SK-N-DZ (cell line): ENCODE measurements at regions not wholly inside any gene's neighbourhood (a gene's known extent, or its start where the extent isn't known, plus 50 kb on each side); places are given as distances from the start of the nearest gene placed in this dataset.

Experiments used
- DNase-seq: peaks from one replicate; pipeline ENCODE4 v3.0.0-alpha.2; 2015; ENCODE audit warnings: low spot score

GRCh38 chr5:62017092-62017491 lies 288.9 kb upstream of the KIF2A start:
- DNase-seq = no peak

DNA sequence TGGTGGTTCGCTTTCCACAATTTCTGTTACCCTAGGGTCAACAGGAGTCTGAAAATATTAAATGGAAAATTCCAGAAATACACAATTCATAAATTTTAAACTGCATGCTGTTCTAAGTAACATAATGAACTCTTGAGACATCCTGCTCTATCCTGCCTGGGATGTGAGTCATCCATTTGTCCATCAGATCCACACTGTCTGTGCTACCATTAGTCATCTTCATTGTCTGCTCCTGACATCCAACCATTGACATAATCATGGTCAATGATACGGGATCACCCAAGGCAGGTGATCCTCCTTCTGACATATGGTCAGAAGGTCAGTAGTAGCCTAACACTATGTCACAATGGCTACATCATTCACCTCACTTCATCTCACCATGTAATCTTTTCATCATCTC lies 276.7 kb upstream of the KIF2A start:
- no peak for DNase-seq

DNA sequence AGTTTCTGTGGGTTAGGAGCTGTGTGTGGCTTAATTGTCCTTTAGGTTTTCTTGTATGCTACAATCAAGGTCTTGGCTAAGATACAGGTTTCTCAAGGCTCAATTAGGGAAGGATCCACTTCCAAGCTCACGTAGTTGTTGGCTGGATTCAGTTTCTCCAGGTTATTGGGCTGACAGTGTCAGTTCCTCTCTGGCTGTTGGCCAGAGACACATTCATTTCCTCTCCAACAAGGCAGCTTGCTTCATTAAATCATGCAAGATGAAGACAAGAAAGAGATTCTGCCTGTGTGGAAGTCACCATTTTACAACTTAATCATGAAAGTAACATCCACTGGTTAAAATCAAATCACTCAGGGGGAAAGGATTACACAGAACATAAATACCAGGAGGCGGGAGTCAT lies 275.7 kb upstream of the KIF2A start:
- no peak for DNase-seq

DNA sequence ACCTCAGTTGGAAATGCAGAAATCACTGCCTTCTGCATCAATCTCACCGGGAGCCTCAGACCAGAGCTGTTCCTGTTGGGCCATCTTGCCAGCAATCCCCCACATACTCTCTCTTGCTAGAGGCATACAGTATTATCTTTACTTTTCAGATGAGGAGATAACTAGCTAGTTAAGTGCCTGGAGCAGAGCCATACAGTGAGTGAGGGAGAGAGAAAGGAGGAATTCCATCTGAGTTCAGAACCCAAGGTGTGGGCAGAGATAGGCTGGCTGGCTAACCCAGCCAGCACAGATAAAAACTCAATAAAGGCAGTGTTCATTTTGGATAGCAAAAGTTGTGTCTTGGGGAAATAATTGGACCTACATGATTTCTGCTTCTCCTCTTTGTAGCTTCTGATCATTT lies 268.0 kb upstream of the KIF2A start:
- peak; percentile 13 for DNase-seq

DNA sequence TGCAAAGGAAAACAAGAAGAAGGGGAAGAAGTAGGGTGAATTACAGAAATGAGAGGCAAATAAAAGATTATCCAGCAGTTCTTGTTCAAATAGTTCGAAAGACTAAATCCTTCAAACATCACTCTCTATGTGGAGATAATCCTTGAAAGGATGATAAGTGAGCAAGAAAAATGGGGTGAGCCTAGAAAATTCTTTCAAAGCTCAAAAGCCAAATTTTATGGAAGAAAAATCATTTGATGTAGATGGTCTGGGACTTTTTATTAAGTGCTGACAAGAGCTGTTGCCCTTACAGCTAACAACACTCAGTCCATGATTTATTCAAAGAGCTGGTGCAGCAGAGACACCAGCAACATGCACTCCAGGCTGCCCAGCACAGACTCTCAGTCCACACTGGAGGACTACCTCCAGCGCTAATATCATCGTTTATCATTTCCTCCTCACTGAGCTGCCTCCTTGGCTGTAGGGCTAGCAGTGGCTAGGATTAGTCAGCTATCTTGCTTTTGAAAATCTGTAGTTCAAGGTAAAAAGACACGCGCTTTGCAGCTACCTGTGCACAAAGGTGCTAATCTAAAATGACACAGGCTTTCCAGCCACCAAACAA lies 264.8 kb upstream of the KIF2A start:
- no peak for DNase-seq

DNA sequence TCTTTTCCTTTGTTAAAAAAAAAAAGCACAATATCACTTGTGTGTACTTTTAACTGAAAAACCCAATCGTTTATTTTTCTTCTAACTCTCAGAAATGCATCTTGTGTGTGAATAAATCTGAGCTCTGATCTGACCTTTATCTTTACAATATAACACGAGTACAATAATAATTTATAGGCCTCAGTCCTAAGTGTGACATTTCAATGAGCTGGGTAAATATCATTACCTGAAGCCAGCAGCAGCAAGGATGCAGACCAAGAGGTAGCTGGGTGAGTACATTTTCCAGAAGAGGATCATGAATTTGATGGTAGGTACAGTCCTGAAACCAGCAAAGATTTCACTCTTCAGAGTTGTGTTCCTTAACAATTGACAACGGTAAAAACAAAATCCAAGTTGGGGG lies 264.0 kb upstream of the KIF2A start:
- no peak for DNase-seq

- DNase-seq = no peak
Observed at GRCh38 chr5:62043289-62044280, 262.4 kb upstream of the KIF2A start.

- DNase-seq = no peak
Observed at GRCh38 chr5:62044989-62045388, 261.0 kb upstream of the KIF2A start.

DNA sequence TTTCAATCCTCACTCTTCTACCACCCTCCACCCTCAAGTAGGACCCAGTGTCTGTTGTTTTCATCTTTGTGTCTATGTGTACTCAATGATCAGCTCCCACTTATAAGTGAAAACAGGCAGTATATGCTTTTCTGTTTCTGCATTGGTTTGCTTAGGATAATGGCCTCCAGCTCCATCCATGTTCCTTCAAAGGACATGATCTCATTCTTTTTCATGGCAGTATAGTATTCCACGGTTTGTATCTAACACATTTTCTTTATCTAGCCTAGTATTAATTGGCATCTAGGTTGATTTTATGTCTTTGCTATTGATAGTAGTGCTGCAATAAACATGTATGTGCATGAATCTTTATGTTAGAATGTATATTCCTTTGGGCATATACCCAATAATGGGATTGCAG lies 259.8 kb upstream of the KIF2A start:
- DNase-seq = no peak

DNA sequence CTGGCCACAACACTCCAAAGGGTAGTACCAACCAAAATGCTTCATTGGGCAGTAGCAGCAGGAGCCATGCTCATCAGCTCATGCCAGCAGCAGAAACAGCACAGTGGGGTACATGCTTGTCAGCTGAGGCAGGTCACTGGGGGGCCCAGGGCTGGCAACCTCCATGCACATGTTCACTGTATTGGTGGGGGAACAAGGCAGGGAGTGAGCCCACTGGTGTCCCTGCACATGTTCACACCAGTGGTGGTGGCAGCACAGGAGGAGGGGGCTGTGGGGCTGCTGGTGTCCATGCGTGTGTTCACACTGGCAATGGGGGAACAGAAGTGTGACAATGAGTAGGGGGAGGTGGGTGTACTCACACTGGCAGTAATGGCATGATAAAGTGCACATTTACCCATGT lies 254.3 kb upstream of the KIF2A start:
- no peak for DNase-seq

DNA sequence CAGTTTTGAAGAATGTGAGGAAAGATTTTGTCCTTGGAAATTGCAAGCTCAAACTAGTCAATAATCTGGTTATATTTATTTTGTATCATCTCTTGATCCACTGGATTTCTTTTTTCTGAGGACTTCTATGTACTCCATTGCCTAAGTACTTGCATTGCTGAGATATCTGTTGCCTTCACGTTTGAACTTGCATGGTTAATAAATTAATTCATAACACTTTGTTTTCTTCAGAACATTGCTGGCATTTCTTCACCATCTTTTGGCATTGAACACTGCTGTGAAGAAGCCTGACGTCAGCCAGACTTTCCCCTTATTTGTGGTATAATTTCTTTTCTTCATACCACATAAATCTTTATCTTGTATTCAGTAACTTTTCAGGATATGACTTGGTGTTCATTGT lies 246.0 kb upstream of the KIF2A start:
- no peak for DNase-seq

DNA sequence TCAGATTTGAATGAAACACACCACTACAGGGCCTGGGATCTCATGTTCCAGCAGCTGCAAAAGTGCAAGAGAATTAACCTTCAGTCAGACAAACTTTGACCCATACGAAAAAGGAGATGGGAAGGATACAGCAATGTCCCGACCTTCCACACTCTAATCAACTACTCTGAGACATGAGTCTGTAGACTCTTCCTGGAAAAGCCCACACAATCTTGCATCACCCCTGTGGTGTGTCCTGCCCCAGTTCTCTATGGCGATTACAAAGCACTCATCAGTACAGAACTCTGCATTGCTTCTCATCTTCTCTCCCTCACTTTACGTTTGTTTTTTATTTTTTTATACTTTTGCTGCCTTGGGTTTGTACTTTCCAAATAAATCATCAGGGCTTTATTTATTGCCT lies 241.0 kb upstream of the KIF2A start:
- DNase-seq = no peak

DNA sequence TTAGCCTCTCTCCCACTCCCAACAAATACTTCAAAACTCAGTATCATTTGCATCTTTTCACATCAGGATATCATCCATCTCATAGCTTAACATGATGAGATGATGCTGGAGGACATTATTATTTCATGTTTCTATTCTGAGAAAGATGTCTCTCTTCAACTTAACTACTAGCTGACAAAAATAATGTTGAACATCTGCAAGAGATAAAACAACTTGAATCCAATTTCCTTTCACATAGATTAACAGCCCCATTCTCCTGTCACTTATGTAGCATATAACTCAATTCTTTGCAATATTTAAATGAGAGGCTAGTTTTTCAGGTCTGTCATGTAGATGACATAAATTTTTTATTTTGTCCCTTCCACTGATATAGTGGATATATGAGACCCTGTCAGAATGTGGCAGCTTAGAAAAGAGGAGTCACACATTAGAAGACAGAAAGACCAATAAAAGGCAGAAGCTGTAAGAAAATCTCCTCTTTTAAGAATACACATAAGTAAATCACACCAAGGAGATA lies 239.2 kb upstream of the KIF2A start:
- DNase-seq = no peak

- no peak for DNase-seq
Observed at GRCh38 chr5:62068554-62068953, 237.5 kb upstream of the KIF2A start.

DNA sequence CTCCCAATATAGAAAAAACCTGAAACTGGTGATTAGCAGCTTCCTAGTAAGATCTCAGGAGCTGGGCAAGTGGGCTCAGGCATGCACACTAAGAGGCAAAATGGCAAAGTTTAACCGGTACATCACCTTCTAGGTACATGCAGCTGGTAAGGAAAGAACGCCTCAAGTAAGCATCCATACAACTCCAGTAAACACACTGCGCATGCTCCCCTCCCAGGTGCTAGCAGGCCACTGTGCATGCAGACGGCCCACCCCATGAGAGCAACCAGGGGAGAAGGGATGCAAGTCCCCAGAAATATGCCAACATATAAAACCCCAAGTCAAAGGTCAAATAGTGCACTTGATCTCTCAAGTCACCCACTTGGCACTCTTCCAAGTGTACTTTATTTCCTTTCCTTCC lies 228.6 kb upstream of the KIF2A start:
- DNase-seq = no peak

DNA sequence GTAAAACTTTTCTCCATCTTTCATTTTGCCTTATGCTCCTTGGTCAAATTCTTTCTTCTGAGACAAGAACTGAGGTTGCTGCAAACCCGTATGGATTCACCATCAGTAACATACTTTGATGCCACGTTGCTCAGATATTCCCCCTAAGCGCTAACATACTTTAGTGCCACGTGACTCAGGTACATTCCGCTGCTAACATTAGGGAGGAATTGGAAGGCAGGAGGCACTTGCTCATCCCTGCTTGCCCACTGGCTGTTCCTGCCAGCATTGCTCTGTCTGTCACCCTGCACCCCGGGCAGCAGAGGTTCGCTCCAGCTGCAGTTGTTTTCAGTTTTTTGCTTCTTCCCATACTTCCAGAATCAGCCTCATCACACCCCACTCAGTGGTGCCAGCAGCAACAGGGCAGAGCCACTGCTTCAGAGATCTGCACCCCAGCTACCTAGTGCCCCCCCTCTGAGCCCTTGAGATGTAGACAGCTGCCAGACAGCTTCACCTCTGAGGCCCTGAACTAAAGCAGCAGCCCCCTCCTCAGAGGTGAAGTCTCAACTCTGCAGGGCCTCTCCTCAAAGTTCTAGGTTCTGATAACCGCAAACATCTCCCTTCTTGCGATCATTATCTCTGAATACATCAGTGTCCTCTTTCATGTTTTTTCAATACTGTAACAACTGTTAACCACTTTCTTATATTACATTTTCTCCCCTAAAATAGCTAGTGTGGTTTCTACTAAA lies 228.0 kb upstream of the KIF2A start:
- DNase-seq = no peak

- peak; percentile 49 for DNase-seq
Observed at GRCh38 chr5:62082370-62082801, 223.6 kb upstream of the KIF2A start.

DNA sequence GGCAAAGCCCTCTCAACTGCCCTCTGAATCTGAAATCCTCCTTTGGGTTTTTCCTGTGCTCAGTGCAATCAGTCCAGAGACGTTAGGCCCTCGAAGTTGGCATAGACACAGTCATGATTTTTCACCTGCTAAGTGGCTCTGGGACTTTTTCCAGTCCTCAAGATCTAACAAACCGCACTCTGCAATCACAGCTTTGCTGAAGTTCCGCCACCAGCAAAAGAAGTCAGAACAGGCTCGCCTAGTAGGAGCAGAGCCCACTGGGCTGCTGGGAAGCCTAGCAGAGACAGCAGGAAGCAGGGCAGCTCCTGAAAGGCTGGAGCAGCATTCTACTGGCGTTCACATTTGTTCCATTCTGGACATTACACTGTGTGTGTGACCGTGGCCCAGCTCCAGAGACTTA lies 222.8 kb upstream of the KIF2A start:
- DNase-seq = no peak

- DNase-seq = no peak
Observed at GRCh38 chr5:62083661-62084060, 222.3 kb upstream of the KIF2A start.

DNA sequence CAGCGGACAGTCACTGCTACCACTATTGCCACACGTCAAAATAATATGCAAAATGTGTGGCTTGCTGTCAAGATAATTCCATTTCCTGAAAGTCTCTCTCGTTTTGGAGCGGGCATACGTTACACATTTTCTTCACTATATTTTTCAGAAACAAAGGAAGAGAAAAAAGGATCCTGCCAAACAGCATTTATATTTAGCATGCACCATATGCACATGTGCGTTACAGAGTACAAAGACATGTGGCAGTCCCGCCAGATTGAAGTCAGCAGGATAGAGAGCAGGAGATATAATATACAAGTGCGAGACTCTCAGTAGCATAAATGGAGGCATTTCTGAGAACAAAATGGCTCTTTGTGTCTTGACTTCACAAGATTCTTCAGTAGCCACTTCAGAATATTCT lies 221.6 kb upstream of the KIF2A start:
- DNase-seq = no peak

GRCh38 chr5:62090953-62091352 lies 215.1 kb upstream of the KIF2A start:
- no peak for DNase-seq

GRCh38 chr5:62093411-62093810 lies 212.6 kb upstream of the KIF2A start:
- no peak for DNase-seq
